Activated T-cell treated with anti-CD3 and anti-CD28 coated beads, Interleukin-2, amount 50 U/mL, for 72 hours (primary cell): ENCODE measurements at regions not wholly inside any gene's neighbourhood (a gene's known extent, or its start where the extent isn't known, plus 50 kb on each side); places are given as distances from the start of the nearest gene placed in this dataset.

ENCODE experiments used
- ATAC-seq, 2 donors: fragments of 150-1000 bp; cut with Tn5 transposase; replicated peaks in 1 of 2; 2 replicates each; pipeline ENCODE4 v1.10.0; 2021; ENCODE audit warnings: moderate library complexity in 2 of 2, mild to moderate bottlenecking in 1 of 2
- DNase-seq, 2 donors: peaks; one replicate each; pipeline ENCODE4 v3.0.0; 2021 to 2022; ENCODE audit warnings: mixed read lengths in 1 of 2
- H3K27ac Mint-ChIP-seq: one replicate; pipeline ENCODE4 v1.8.0; 2022; ENCODE audit warnings: mild to moderate bottlenecking, moderate library complexity, mixed read lengths
- H3K27me3 Mint-ChIP-seq: one replicate; pipeline ENCODE4 v1.8.0; 2022; ENCODE audit warnings: low read depth, mixed read lengths
- H3K36me3 Mint-ChIP-seq, 2 donors: one replicate each; pipeline ENCODE4 v1.8.0; 2022; ENCODE audit warnings: mixed read lengths in 2 of 2, mild to moderate bottlenecking in 1 of 2; ENCODE audit not compliant: insufficient read depth in 2 of 2
- H3K4me1 Mint-ChIP-seq: one replicate; pipeline ENCODE4 v1.8.0; 2022; ENCODE audit warnings: low read depth, mixed read lengths
- H3K4me3 Mint-ChIP-seq, 2 donors: one replicate each; pipeline ENCODE4 v1.8.0; 2022; ENCODE audit warnings: mild to moderate bottlenecking in 2 of 2, mixed read lengths in 2 of 2, moderate library complexity in 2 of 2
- H3K9me3 Mint-ChIP-seq, 2 donors: one replicate each; pipeline ENCODE4 v1.8.0; 2022; ENCODE audit warnings: mixed read lengths in 2 of 2

DNA sequence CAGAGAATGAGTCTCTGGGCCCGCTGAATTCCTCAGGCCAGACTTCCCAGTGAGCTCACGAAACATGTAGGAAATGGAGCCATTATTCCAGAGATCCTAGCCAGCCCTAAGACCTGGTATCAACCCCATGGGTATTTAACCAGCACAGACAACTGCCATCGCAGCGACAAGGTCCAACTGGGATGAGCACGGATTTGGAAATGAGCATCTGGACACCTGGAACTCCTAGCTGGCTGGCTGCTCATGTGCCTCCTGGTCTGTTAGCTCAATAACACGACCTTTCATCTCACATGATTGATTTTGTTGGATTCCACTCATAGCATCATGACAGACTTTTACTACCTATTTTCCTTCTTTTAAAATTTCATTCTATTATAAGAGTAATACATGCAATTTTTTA lies 51.0 kb downstream of the POU3F3 start:
- H3K27me3 Mint-ChIP-seq, result peaks cover 3% of the 10 kb centered on the region
- H3K4me1 Mint-ChIP-seq, result no peaks in the 10 kb centered on the region
- H3K9me3 Mint-ChIP-seq, result peaks cover 0 to 1% of the 10 kb centered on the region in 2 donors
- ATAC-seq, result no peak
- no peak for DNase-seq
- no peak overlapping the region for H3K27ac Mint-ChIP-seq
- H3K4me3 Mint-ChIP-seq, result no peak overlapping the region
- no peaks in the 10 kb centered on the region for H3K36me3 Mint-ChIP-seq

DNA sequence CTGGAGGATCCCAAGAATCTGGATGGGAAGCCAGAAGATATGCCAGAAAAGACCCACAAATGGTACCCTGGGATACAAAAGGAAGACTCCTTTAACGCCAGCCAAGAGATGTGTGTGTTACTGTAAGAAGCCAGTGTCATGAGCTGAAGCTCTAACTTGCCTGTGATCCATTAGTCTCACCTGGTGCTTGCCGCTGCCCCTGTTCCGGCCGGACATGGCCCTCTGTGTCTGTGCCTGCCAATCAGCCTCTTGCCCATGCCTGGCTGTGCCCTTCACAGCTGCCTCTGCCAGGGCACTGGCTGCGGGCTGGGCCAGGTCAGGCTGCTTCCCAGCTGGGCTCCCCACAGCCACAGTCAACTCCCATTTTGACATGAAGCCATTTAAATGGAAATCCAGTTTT lies 55.4 kb downstream of the POU3F3 start:
- Mint-ChIP-seq H3K4me3 (no peak overlapping the region), H3K9me3 (peaks cover 0 to 1% of the 10 kb centered on the region in 2 donors), H3K27me3 (no peaks in the 10 kb centered on the region), H3K27ac (no peak overlapping the region), H3K4me1 (no peaks in the 10 kb centered on the region), H3K36me3 (no peaks in the 10 kb centered on the region)
- DNase-seq, result no peak
- no peak for ATAC-seq

DNA sequence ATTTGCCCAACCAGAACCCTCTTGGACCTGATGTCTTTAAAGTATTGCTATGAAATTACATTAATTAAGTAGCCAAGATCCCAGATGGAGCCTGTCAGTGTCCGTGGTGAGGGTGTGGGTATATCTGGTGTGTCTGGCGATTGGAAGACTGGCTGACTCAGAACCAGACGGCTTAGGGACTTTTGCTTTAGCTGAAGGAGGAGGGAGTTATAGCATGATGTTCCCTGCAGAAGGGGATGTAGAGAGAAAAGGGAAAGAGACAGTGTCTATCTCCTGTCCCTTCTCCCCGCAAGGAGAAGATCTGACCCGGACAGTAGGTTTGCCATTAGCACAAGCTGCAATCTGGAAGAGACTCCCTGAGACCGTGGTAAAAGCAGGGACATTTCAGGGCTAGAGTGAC lies 60.6 kb downstream of the POU3F3 start:
- H3K4me1 Mint-ChIP-seq, result no peaks in the 10 kb centered on the region
- no peak for ATAC-seq
- H3K36me3 Mint-ChIP-seq, result no peaks in the 10 kb centered on the region
- H3K27me3 Mint-ChIP-seq, result no peaks in the 10 kb centered on the region
- DNase-seq, result no peak
- H3K27ac Mint-ChIP-seq, result no peak overlapping the region
- H3K9me3 Mint-ChIP-seq, result no peaks in the 10 kb centered on the region
- no peak overlapping the region for H3K4me3 Mint-ChIP-seq

DNA sequence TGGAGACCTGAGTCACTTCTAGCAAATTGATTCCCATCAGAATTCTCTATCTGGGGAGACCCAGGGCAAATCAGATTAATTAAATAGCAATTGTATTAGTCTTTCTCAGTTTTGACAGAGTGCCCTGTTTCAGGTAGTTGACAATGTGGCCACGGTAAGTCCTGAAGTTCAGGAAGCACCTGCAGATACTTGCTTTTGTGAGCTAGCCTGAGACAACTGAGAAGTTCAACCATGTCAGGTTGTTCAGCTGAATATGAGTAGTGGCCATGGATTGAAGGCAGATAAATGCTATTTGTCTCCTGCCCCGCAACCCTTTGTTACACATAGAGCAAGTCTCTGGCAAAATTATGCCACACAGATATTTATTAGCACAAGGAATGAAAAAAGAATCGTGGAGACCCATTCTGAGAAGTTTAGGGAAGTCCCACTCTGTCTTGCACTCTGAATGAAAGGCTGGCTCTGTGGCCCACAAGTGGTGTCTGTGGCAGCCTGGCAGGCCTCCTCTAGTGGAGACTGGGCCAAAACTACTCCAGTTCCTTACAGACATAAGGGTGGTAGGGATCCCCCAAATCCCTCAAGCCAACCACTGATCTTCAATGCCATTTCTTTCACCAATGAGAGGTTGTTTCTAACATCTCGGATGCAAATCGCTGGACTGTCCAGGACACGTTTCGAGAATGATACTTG lies 61.3 kb downstream of the POU3F3 start:
- Mint-ChIP-seq H3K4me3 (no peak overlapping the region), H3K9me3 (no peaks in the 10 kb centered on the region), H3K27ac (no peak overlapping the region), H3K27me3 (peaks cover 2% of the 10 kb centered on the region), H3K36me3 (no peaks in the 10 kb centered on the region), H3K4me1 (no peaks in the 10 kb centered on the region)
- no peak for DNase-seq
- ATAC-seq, result no peak

DNA sequence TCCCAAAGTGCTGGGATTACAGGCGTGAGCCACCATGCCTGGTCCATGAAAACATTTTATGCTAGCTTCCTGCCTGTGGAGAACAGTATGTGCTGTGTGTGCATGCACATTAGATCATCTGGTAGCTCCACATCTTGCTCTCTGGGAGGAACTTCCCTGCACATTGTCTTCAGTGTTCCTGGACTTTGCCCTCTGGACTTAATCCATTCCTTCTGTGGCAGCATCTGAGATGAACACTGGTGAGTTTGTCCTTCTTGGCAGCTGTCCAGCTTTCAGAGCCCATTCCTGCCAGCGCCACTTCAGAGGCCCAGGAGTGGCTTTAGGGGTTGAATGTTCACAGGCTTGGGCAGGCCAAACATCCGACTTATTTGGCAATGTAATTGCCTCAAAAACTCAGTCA lies 65.2 kb downstream of the POU3F3 start:
- H3K27ac Mint-ChIP-seq, result no peak overlapping the region
- peaks cover 9% of the 10 kb centered on the region for H3K27me3 Mint-ChIP-seq
- H3K9me3 Mint-ChIP-seq, result peaks cover 3 to 7% of the 10 kb centered on the region in 2 donors
- H3K36me3 Mint-ChIP-seq, result peaks cover 0 to 3% of the 10 kb centered on the region in 2 donors
- DNase-seq (no peak), ATAC-seq (no peak)
- no peaks in the 10 kb centered on the region for H3K4me1 Mint-ChIP-seq
- no peak overlapping the region for H3K4me3 Mint-ChIP-seq

DNA sequence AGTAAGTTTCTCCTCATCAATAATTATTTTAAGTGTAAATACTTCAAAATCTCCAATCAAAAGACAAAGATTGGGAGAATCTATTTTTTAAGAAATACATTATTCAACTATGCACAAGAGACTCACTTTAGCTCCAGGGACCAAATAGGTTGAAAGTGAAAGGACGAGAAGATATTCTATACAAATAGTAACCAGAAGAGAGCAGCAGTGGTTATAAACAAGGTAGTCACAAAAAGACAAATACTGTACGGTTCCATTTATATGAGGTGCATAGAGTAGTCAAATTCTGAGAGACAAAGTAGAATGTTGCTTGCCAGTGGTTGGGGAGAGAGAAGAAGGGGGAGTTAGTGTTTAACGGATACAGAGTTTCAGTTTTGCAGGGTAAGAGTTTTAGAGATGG lies 69.8 kb downstream of the POU3F3 start:
- Mint-ChIP-seq H3K27ac (no peak overlapping the region), H3K4me1 (no peaks in the 10 kb centered on the region), H3K9me3 (peaks cover 3 to 8% of the 10 kb centered on the region in 2 donors), H3K4me3 (no peak overlapping the region), H3K36me3 (peaks cover 0 to 3% of the 10 kb centered on the region in 2 donors), H3K27me3 (peaks cover 9% of the 10 kb centered on the region)
- ATAC-seq (no peak), DNase-seq (no peak)

DNA sequence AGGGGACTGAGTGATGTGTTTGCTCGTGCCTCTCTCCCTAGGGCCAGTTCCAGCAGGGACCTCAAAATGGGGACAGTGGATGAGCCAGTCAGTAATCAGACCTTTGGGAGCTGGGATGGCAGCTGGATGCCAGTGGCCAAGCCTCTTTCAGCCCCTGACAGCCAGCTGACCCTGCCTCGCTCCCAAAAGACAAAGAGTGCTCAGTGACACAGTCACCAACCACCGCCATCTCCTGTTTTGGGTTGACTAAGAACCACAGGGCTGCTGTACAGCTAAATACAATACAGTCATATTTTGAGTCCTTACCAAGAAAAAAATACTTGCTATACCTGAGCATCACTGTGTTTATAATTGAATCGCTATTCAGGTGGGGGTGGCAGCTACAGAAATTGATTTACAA lies 75.7 kb downstream of the POU3F3 start:
- Mint-ChIP-seq H3K4me3 (no peak overlapping the region), H3K27me3 (no peaks in the 10 kb centered on the region), H3K4me1 (no peaks in the 10 kb centered on the region), H3K9me3 (peaks cover 0 to 1% of the 10 kb centered on the region in 2 donors), H3K27ac (no peak overlapping the region), H3K36me3 (no peaks in the 10 kb centered on the region)
- peak; percentile 52 to 81 for ATAC-seq
- peak in 1 of 2 donors; percentile 7 for DNase-seq

DNA sequence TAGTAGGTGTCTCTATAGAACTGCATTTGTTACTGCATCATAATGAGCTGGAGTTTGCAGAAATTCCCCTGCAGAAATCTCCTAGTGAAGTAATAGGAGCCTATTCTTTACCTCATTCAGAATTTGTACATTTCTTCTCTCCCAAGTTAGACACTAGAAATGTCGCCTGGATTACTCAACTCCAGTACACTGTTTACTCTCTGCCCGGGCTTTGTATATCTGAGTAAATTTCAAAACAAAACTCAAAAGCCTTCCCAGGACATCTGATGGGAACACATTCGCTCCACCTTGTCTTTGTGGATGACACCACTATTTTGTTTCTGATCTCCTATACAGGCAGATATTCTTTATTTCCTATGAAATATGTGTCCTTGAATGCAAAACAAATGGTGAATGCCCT lies 76.8 kb downstream of the POU3F3 start:
- no peaks in the 10 kb centered on the region for H3K9me3 Mint-ChIP-seq
- DNase-seq (no peak), ATAC-seq (no peak)
- no peaks in the 10 kb centered on the region for H3K27me3 Mint-ChIP-seq
- H3K4me3 Mint-ChIP-seq, result no peak overlapping the region
- no peaks in the 10 kb centered on the region for H3K36me3 Mint-ChIP-seq
- no peak overlapping the region for H3K27ac Mint-ChIP-seq
- no peaks in the 10 kb centered on the region for H3K4me1 Mint-ChIP-seq

DNA sequence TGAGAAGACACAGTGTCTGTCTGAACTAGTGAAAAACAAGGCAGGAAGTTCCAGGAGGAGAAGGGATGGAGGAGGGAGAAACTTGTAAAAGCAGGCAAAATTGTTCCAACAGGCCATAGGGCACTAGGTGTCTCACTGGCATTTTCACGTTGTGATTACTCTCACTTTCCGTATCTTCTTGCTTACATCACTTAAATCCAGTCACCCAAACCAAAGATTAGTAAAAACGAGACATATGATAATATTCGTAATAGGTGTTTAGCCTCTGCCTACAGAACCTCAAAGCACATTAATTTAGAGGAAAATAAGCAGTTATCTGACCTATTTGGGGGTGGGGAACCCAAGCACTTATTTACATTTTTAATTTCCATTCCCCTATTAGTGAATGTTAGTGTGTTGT lies 78.3 kb downstream of the POU3F3 start:
- peak in 1 of 2 donors; percentile 45 for ATAC-seq
- no peak overlapping the region for H3K27ac Mint-ChIP-seq
- no peak for DNase-seq
- no peaks in the 10 kb centered on the region for H3K9me3 Mint-ChIP-seq
- H3K27me3 Mint-ChIP-seq, result no peaks in the 10 kb centered on the region
- H3K36me3 Mint-ChIP-seq, result no peaks in the 10 kb centered on the region
- no peak overlapping the region for H3K4me3 Mint-ChIP-seq
- H3K4me1 Mint-ChIP-seq, result no peaks in the 10 kb centered on the region

DNA sequence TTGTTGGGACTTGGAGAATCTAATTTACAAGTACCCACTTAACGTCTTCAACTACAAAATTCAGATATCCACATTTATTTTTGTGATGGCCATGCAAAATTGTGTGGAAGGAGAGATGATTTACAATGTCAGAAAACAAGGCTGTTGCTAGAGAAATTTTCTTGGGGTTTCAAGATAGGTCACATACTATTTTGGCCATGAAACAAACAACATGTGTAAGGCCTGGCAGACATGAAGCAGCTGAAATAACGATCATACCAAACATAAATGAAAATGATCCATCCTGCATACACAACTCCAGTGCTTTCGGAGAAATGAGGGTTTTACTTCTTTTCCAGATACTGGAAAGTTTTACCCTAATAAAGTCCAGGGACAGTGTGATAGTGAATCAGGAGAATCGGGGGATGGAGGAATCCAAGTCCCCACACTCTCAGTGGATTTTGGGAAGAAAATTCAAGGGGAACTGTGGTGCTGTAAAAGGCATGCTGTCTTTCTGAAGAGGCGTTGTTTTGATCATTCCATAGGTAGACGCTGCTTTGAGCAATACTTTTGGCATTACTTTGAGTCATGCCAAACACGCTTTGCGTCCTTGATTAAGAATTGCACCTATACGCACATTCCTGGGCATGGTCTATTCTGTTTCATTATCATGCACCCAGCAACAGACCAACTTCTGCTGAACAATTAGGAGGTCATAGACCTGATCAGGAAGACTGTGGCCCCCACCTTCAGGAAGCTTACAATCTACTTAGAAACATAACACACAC lies 79.4 kb downstream of the POU3F3 start:
- H3K27ac Mint-ChIP-seq, result no peak overlapping the region
- peaks cover 4% of the 10 kb centered on the region for H3K4me1 Mint-ChIP-seq
- no peak for ATAC-seq
- no peaks in the 10 kb centered on the region for H3K9me3 Mint-ChIP-seq
- no peak for DNase-seq
- H3K27me3 Mint-ChIP-seq, result no peaks in the 10 kb centered on the region
- no peaks in the 10 kb centered on the region for H3K36me3 Mint-ChIP-seq
- H3K4me3 Mint-ChIP-seq, result no peak overlapping the region

DNA sequence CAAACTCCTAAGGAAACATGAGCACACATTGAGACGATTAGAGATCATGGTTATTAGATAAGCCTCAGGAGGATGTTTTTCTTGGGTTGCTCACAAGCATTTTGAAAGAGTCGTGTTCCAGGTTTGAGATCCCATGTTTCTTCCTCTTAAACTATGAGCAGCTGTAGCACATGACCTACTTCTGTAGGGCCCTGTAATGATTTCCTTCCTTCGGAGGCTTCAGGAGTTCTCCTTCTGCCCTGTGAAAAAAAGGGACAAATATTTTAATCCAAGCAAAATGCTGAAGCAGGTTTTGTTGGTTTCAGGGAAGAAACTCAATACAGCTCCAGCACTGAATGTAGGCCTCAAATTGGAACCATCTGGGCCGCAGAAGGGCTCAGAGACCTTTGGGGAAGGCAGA lies 82.6 kb downstream of the POU3F3 start:
- no peaks in the 10 kb centered on the region for H3K36me3 Mint-ChIP-seq
- no peak overlapping the region for H3K27ac Mint-ChIP-seq
- H3K4me1 Mint-ChIP-seq, result peaks cover 7% of the 10 kb centered on the region
- ATAC-seq, result no peak
- H3K27me3 Mint-ChIP-seq, result peaks cover 4% of the 10 kb centered on the region
- H3K9me3 Mint-ChIP-seq, result no peaks in the 10 kb centered on the region
- no peak overlapping the region for H3K4me3 Mint-ChIP-seq
- no peak for DNase-seq

DNA sequence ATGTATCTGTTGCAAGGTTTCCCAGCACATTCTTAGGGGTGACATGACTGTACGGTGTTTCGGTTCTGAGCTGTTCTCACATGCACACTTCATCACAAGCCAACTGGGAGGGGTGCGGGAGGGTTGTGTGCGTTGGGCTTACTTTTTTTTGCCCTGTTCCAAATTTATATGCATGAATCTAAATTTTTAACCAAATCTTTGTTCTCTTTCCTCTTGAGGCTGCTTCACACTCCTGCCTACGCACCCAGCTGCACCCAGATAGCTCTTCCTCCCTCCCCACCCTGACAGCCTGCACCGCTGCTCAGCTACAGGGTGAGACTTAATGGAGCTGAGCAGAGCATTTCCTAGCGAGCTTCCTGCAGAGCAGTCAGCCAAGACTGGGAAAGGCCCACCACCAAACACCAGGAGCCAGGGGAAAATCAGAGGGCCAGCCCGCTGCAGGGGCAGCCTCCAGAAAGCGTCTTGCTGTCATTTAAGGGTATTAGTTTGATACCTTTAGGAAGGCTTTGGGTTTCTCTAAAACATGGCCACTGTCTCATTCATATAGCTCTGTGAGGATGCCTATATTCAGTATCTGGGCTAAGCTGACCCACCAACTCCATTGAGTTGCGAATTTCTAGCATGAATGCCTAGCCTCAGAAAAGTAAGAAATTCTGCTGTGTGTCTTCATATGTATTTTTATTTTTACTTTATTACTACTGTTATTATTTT lies 84.5 kb downstream of the POU3F3 start:
- Mint-ChIP-seq H3K4me3 (peak overlapping the region in 1 of 2 donors; percentile 16), H3K9me3 (no peaks in the 10 kb centered on the region), H3K27ac (no peak overlapping the region), H3K4me1 (peaks cover 7% of the 10 kb centered on the region), H3K27me3 (peaks cover 4% of the 10 kb centered on the region), H3K36me3 (no peaks in the 10 kb centered on the region)
- ATAC-seq (peak; percentile 88 to 91), DNase-seq (peak; percentile 26 to 33)

DNA sequence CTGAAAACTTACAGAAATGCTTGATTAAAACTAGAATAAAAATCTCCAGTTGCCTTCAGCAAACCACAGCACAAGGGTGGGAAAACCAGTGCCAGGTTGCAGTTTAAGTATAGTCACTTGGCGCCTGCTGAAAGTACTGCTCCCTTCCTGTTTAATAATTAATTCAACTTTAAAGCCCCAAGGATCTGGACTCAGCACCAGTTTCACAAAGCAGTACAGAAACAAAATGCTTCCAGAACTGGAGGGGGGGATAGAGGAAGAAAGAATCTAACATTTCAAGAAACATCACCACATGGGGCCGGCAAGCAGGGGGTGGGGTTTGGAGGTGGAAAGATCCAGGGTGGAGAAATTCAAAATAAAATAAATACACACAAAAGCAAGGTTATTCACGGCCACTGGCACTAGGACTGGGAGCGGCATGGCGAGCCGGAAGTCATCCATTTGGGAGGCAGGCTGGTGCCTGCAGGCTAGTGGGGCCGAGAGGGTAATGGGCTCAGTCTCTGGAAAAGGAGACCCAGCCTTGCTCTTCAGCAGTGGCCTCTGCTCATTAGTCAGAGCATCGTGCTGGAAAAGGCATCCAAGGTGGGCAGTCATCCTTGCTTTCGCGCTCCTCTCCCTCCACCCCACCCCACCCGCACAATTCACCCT lies 85.8 kb downstream of the POU3F3 start:
- ATAC-seq (no peak), DNase-seq (no peak)
- no peak overlapping the region for H3K4me3 Mint-ChIP-seq
- peaks cover 4% of the 10 kb centered on the region for H3K27me3 Mint-ChIP-seq
- no peak overlapping the region for H3K27ac Mint-ChIP-seq
- no peaks in the 10 kb centered on the region for H3K9me3 Mint-ChIP-seq
- peaks cover 7% of the 10 kb centered on the region for H3K4me1 Mint-ChIP-seq
- no peaks in the 10 kb centered on the region for H3K36me3 Mint-ChIP-seq
